Upper lobe of right lung (tissue), 1 donor: ENCODE measurements at regions not wholly inside any gene's neighbourhood (a gene's known extent, or its start where the extent isn't known, plus 50 kb on each side); places are given as distances from the start of the nearest gene placed in this dataset.

Experiments used
- ATAC-seq: fragments of 200-7000 bp; cut with Tn5 transposase; one replicate; pipeline ENCODE4 v1.9.1; 2020; ENCODE audit warnings: mild to moderate bottlenecking, moderate library complexity
- DNase-seq: peaks from one replicate; pipeline ENCODE4 v3.0.0-alpha.2; 2020
- H3K27ac ChIP-seq: fragments of 200-600 bp; one replicate; pipeline ENCODE4 v1.8.0; 2022
- H3K27me3 ChIP-seq: fragments of 200-600 bp; one replicate; pipeline ENCODE4 v1.8.0; 2022; ENCODE audit warnings: mild to moderate bottlenecking
- H3K36me3 ChIP-seq: fragments of 200-600 bp; one replicate; pipeline ENCODE4 v1.8.0; 2022
- H3K4me1 ChIP-seq: fragments of 200-600 bp; one replicate; pipeline ENCODE4 v1.8.0; 2022
- H3K4me3 ChIP-seq: fragments of 200-600 bp; one replicate; pipeline ENCODE4 v1.8.0; 2022; ENCODE audit warnings: mild to moderate bottlenecking
- H3K9me3 ChIP-seq: fragments of 200-600 bp; one replicate; pipeline ENCODE4 v1.8.0; 2022
- CTCF ChIP-seq: fragments of 200-600 bp; IDR thresholded peaks from one replicate; pipeline ENCODE4 v1.8.0; 2022; ENCODE audit warnings: antibody characterized with exemption
- intact Hi-C: fragments of 100-400 bp; cut with DNase I; formaldehyde crosslinking; loops from one replicate; pipeline ENCODE4 v1.11.0; 2022
- donor health status: DM: no; HTN: yes; CAD: no; lungs with severe emphysema.

- H3K4me3 ChIP-seq, result no peak overlapping the region
- H3K27ac ChIP-seq, result no peak overlapping the region
- TF ChIP-seq CTCF, result no peak
- no peaks in the 10 kb centered on the region for H3K27me3 ChIP-seq
- no peaks in the 10 kb centered on the region for H3K36me3 ChIP-seq
- H3K4me1 ChIP-seq, result no peaks in the 10 kb centered on the region
- DNase-seq (no peak), ATAC-seq (no peak)
- no peaks in the 10 kb centered on the region for H3K9me3 ChIP-seq
- intact Hi-C loops, result no loop called here
Measured at GRCh38 chr9:1202512-1203280, 152.5 kb downstream of the DMRT2 start.

GRCh38 chr9:1207686-1208085, 157.5 kb downstream of the DMRT2 start:
- H3K4me3 ChIP-seq, result no peak overlapping the region
- H3K4me1 ChIP-seq, result no peaks in the 10 kb centered on the region
- intact Hi-C loops, result no loop called here
- TF ChIP-seq CTCF, result no peak
- ATAC-seq, result no peak
- no peak for DNase-seq
- H3K9me3 ChIP-seq, result no peaks in the 10 kb centered on the region
- no peak overlapping the region for H3K27ac ChIP-seq
- H3K27me3 ChIP-seq, result no peaks in the 10 kb centered on the region
- H3K36me3 ChIP-seq, result no peaks in the 10 kb centered on the region

GRCh38 chr9:1208157-1208556, 158.0 kb downstream of the DMRT2 start:
- no peak for DNase-seq
- Histone ChIP-seq H3K27me3 (no peaks in the 10 kb centered on the region), H3K9me3 (no peaks in the 10 kb centered on the region), H3K4me3 (no peak overlapping the region), H3K27ac (no peak overlapping the region), H3K4me1 (no peaks in the 10 kb centered on the region), H3K36me3 (no peaks in the 10 kb centered on the region)
- intact Hi-C loops, result no loop called here
- no peak for TF ChIP-seq CTCF
- ATAC-seq, result no peak

GRCh38 chr9:1210954-1211353, 160.8 kb downstream of the DMRT2 start:
- DNase-seq (no peak), ATAC-seq (no peak)
- Histone ChIP-seq H3K27ac (no peak overlapping the region), H3K27me3 (no peaks in the 10 kb centered on the region), H3K36me3 (no peaks in the 10 kb centered on the region), H3K4me1 (no peaks in the 10 kb centered on the region), H3K9me3 (no peaks in the 10 kb centered on the region), H3K4me3 (no peak overlapping the region)
- intact Hi-C loops, result no loop called here
- TF ChIP-seq CTCF, result no peak

GRCh38 chr9:1216532-1216931, 166.4 kb downstream of the DMRT2 start:
- H3K36me3 ChIP-seq, result no peaks in the 10 kb centered on the region
- DNase-seq (no peak), ATAC-seq (no peak)
- TF ChIP-seq CTCF, result no peak
- H3K4me3 ChIP-seq, result no peak overlapping the region
- no peaks in the 10 kb centered on the region for H3K27me3 ChIP-seq
- H3K9me3 ChIP-seq, result no peaks in the 10 kb centered on the region
- no peaks in the 10 kb centered on the region for H3K4me1 ChIP-seq
- H3K27ac ChIP-seq, result no peak overlapping the region
- intact Hi-C loops, result no loop called here

GRCh38 chr9:1217076-1217475, 166.9 kb downstream of the DMRT2 start:
- intact Hi-C loops, result no loop called here
- Histone ChIP-seq H3K36me3 (no peaks in the 10 kb centered on the region), H3K9me3 (no peaks in the 10 kb centered on the region), H3K4me1 (no peaks in the 10 kb centered on the region), H3K27me3 (no peaks in the 10 kb centered on the region), H3K4me3 (no peak overlapping the region), H3K27ac (no peak overlapping the region)
- no peak for TF ChIP-seq CTCF
- DNase-seq, result no peak
- ATAC-seq, result no peak
